ENCODE measurements at regions not wholly inside any gene's neighbourhood (a gene's known extent, or its start where the extent isn't known, plus 50 kb on each side); places are given as distances from the start of the nearest gene placed in this dataset.

DNA sequence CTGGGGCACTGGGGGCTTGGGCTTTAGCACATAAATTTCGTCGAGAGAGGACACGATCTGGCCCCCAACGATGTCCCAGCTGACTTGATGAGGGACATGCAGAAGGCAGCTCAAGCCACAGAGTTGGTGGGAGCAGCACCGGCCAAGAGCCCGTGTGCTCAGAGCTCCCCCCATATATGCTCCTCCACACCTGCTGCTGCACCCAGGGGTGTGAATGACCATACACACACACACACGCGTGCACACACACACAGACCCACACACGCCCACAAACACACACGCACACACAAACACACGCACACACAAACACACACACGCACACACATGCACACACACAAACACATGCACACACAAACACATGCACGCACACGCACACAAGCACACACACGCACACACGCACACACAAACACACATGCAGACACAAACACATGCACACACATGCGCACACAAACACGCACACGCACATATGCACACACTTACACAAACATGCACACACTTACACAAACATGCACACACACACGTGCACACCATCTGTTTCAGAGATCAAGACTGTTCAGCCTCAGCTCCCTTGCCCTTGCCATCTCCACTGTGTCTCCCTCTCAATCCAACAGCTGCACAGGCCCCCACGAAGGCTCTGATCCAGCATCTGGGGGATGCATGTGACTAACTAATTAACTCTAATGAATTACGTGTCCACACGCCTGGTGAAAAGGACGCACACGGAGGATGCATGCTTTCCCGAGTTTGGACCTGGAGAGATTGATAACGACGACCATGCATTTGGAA, 85.6 kb upstream of the TNRC6C start (continued):
- TF ChIP-seq SCRT2 (tag by site-specific recombination; IDR thresholded peaks at IDR 0.05) (no peak), ZNF433 (tag by site-specific recombination; IDR thresholded peaks at IDR 0.05; ENCODE audit: low read depth) (no peak)

DNA sequence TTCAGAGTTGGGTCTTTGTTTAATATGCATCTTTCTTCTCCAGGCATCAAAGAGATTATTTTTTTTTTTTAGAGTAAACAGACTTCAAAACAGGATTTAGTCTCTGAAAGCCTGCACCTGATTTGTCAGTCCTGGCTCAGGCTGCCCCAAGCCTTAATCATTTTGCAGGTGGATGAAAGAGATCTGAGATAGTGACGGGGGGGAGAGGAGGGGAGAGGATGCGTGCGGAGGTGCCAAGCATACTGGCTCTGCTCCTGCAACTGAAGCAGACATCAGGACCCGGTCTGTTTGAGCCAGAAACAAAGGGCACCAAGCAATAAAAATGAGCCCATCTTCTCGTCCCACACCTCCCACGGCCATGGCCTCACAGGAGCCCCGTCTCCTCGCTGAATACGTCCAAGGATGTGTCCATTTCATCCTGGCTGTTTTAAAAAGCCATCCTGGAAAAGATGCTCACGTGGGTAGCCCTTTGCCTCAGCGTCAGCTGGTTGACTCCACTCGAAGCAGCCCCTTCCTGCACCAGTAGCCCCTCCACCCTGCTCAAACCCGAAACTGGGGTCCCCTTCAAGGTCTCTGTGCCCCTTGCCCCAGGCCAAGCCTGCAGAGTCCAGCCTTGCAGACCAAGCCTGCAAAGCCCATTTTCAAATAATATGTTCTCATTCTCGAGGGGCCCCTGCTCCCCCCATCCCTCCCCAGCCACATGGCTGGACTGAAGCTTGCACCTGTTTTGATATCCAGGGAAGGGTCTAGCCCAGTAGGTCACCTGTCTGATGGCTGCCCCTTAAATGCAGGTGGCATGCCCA, 84.8 kb upstream of the TNRC6C start:
- ChIA-PET POLR2A (no interaction called here), CTCF (no interaction called here)
- no peak for TF ChIP-seq ZNF791 (tag by site-specific recombination; IDR thresholded peaks at IDR 0.05)
- TF ChIP-seq KLF9 (tag by site-specific recombination; IDR thresholded peaks at IDR 0.05; ENCODE audit: low read depth): no peak
- no peak for TF ChIP-seq ZFP69B (tag by site-specific recombination; IDR thresholded peaks at IDR 0.05)
- TF ChIP-seq ZNF341 (tag by site-specific recombination; IDR thresholded peaks at IDR 0.05; ENCODE audit: low read depth): no peak
- TF ChIP-seq HOXD13 (CRISPR knock-in tag; IDR thresholded peaks at IDR 0.05; ENCODE audit: borderline replicate concordance): no peak
- no peak for TF ChIP-seq ZFP3 (tag by site-specific recombination; IDR thresholded peaks at IDR 0.05; ENCODE audit: low read depth)
- TF ChIP-seq TRIM28 (IDR thresholded peaks at IDR 0.05; ENCODE audit: borderline replicate concordance, low read length): no peak
- H3K4me1 ChIP-seq (ENCODE audit: control insufficient read depth, insufficient read depth, low read length): no peaks in the 10 kb centered on the region
- no peak overlapping the region for H3K27ac ChIP-seq (ENCODE audit: extremely low read depth, low read depth, low read length)
- no peaks in the 10 kb centered on the region for H3K36me3 ChIP-seq (ENCODE audit: control insufficient read depth in 2 of 2, insufficient read depth in 1 of 2, low read length in 2 of 2)
- no peak overlapping the region for H3K4me3 ChIP-seq (ENCODE audit: low read depth, low read length)
- H3K9me3 ChIP-seq (ENCODE audit: control insufficient read depth, insufficient read depth, low read depth, low read length): no peaks in the 10 kb centered on the region

DNA sequence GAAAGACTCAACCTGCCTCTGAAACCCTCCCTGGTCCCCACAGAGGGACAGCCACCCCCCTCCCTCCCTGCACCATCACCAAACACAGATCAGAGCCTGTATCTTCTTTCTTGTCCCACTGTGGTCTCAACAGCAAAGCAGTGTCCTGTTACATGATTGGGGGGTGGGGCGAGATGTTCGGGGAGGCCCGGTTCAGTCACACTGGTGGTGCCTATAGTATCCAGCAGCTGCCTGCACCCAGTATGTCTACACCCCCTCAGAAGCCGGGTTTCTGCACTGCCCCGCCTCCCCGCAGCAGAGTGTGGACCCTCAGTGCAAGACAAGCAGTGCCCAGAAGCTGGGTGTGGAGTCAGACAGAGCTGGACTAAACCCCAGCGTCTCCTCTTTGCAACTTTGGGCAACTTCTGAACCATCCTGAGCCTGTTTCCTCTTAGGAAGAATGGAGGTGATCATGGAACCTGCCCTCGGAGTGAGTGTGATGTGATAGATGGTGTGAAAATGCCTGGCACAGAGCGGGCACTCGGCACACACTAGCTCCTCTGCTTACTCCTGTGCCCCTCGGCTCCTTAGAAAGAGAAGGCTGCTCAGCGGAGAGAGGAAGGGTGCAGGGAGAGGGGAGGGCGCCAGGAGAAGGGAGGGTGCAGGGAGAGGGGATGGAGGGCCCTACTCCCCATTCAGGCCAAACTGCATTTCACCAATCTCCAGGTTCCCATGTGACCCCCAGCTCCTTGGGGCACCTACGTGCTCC, 84.0 kb upstream of the TNRC6C start:
- CTCF ChIA-PET: interaction anchor here (0.7 kb wide), 1 partner anchor 35 kb away, joined by 3 read pairs; no protein-coding TSS in a partner anchor
- Histone ChIP-seq H3K27ac (ENCODE audit: extremely low read depth, low read depth, low read length) (no peak overlapping the region), H3K4me3 (ENCODE audit: low read depth, low read length) (no peak overlapping the region), H3K9me3 (ENCODE audit: control insufficient read depth, insufficient read depth, low read depth, low read length) (no peaks in the 10 kb centered on the region), H3K4me1 (ENCODE audit: control insufficient read depth, insufficient read depth, low read length) (no peaks in the 10 kb centered on the region), H3K36me3 (ENCODE audit: control insufficient read depth in 2 of 2, insufficient read depth in 1 of 2, low read length in 2 of 2) (no peaks in the 10 kb centered on the region)
- TF ChIP-seq ZNF660 (tag by site-specific recombination; IDR thresholded peaks at IDR 0.05) (no peak), SCRT2 (tag by site-specific recombination; IDR thresholded peaks at IDR 0.05) (no peak)
- POLR2A ChIA-PET: interaction anchor here (1.7 kb wide), 1 partner anchor 84 kb away, joined by 8 read pairs; the partner anchor contains the start of gene TNRC6C

DNA sequence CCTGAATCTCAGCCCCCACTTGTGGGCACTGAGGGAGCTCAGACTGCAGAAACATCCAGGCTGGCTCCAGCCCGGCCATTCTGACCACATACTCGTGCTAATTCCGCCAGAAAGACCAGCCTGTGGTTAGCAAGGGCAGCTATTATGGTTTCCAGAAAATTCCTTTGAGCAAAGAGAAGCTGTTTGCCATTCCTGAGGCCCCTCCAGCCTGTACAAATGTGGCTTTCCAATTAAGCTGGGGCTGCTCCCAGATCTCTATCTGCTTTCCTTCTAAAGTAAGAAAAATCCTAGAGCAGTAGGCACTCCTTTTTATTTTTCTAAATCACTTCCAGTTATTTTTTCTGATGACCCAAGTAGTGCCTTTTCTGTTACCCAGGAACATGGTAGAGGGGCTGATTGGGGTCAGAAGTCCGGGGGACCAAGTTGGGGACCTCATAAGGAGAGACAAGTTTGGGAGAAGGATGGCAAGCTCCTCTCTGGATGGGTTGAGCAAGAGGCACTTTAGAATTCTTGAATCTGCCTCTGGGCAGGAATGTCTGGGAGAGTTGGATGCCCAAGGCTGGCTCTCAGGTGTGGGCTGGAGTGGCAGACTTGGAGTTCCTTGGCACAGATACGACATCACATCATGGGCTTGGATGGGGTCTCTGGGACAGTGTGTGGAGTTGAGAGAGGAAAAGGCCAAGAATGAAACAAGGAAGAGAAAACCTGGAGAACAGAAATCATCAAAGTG, 83.3 kb upstream of the TNRC6C start:
- H3K4me3 ChIP-seq (ENCODE audit: low read depth, low read length): no peak overlapping the region
- TF ChIP-seq ZNF274 (IDR thresholded peaks at IDR 0.05; ENCODE audit: low read length): no peak
- no peak for TF ChIP-seq ZNF274 (tag by site-specific recombination; IDR thresholded peaks at IDR 0.05; ENCODE audit: borderline replicate concordance)
- CTCF ChIA-PET: interaction anchor here (0.7 kb wide), 1 partner anchor 36 kb away, joined by 3 read pairs; no protein-coding TSS in a partner anchor
- H3K9me3 ChIP-seq (ENCODE audit: control insufficient read depth, insufficient read depth, low read depth, low read length): no peaks in the 10 kb centered on the region
- H3K36me3 ChIP-seq (ENCODE audit: control insufficient read depth in 2 of 2, insufficient read depth in 1 of 2, low read length in 2 of 2): no peaks in the 10 kb centered on the region
- H3K27ac ChIP-seq (ENCODE audit: extremely low read depth, low read depth, low read length): no peak overlapping the region
- no peaks in the 10 kb centered on the region for H3K4me1 ChIP-seq (ENCODE audit: control insufficient read depth, insufficient read depth, low read length)
- POLR2A ChIA-PET: interaction anchor here (1.7 kb wide), 1 partner anchor 83 kb away, joined by 8 read pairs; the partner anchor contains the start of gene TNRC6C
